ENCODE measurements at regions not wholly inside any gene's neighbourhood (a gene's known extent, or its start where the extent isn't known, plus 50 kb on each side); places are given as distances from the start of the nearest gene placed in this dataset.
"Not testable (repeated sequence)": the region's sequence is repeated elsewhere in the genome, so short reads cannot be mapped to it uniquely, and the experiment has no call there.

DNA sequence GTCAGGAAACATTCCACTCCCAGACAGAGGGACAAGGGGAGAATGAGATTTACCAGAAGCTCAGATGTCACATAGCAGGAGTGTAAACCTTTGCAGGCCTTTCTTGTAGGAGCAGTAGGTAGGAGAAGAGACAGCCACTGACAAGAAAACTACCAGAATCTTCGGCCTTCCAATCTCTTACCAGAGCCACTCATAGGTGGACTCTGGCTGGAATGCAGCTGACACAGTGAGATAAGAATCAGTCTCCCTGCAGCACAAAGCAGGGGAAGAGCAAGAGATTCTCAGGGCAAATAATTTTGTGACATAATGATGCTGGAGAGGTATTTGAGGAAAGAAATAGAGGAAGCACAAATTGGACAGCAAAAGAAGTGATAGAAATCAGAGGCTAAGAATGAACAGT is 1534.5 kb downstream of the DPP10 start:
- Histone ChIP-seq H3K9me3 (ENCODE audit: control insufficient read depth in 2 of 2, insufficient read depth in 1 of 2, low read depth in 1 of 2, low read length in 1 of 2) (no peaks in the 10 kb centered on the region), H3K4me3 (ENCODE audit: low read depth in 1 of 3, low read length in 3 of 3) (no peak overlapping the region), H3K4me1 (ENCODE audit: control insufficient read depth in 3 of 3, insufficient read depth in 2 of 3, low read depth in 1 of 3, low read length in 2 of 3) (no peaks in the 10 kb centered on the region), H3K27me3 (ENCODE audit: control insufficient read depth in 3 of 3, insufficient read depth in 3 of 3, low read length in 3 of 3) (no peaks in the 10 kb centered on the region), H3K27ac (ENCODE audit: low read depth in 1 of 3, low read length in 2 of 3) (no peak overlapping the region), H3K36me3 (ENCODE audit: control insufficient read depth in 3 of 3, insufficient read depth in 2 of 3, low read depth in 1 of 3, low read length in 3 of 3) (no peaks in the 10 kb centered on the region)
- DNase-seq (no peak), FAIRE-seq (no peak)
- WGBS, 3 donors: 11 to 33% (median 19%) methylated on average over 1 of the region's 1 CpG

DNA sequence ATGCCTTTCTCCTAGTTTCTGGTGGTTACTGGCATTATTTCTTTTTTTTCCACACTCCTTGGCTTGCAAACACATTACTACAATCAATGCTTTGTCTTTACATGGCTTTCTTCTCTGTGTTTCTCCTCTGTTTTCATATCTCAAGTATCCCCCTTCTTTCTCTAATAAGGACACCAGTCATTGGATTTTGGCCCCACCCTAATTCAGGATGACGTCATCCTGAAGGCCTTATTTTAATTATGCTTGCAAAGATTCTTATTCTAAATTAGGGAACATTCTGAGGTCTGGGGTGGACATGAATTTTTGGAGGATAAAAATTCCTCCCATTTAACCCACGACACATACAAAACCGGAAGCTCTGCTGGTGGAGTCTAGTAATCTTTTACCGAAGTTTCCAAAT is 1556.6 kb downstream of the DPP10 start:
- DNase-seq (no peak), FAIRE-seq (no peak)
- Histone ChIP-seq H3K36me3 (ENCODE audit: control insufficient read depth in 3 of 3, insufficient read depth in 2 of 3, low read depth in 1 of 3, low read length in 3 of 3) (no peaks in the 10 kb centered on the region), H3K4me1 (ENCODE audit: control insufficient read depth in 3 of 3, insufficient read depth in 2 of 3, low read depth in 1 of 3, low read length in 2 of 3) (no peaks in the 10 kb centered on the region), H3K27me3 (ENCODE audit: control insufficient read depth in 3 of 3, insufficient read depth in 3 of 3, low read length in 3 of 3) (no peaks in the 10 kb centered on the region), H3K9me3 (ENCODE audit: control insufficient read depth in 2 of 2, insufficient read depth in 1 of 2, low read depth in 1 of 2, low read length in 1 of 2) (no peaks in the 10 kb centered on the region), H3K4me3 (ENCODE audit: low read depth in 1 of 3, low read length in 3 of 3) (no peak overlapping the region), H3K27ac (ENCODE audit: low read depth in 1 of 3, low read length in 2 of 3) (no peak overlapping the region)
- WGBS, 3 donors: 84 to 89% (median 86%) methylated on average over 4 of the region's 4 CpGs

DNA sequence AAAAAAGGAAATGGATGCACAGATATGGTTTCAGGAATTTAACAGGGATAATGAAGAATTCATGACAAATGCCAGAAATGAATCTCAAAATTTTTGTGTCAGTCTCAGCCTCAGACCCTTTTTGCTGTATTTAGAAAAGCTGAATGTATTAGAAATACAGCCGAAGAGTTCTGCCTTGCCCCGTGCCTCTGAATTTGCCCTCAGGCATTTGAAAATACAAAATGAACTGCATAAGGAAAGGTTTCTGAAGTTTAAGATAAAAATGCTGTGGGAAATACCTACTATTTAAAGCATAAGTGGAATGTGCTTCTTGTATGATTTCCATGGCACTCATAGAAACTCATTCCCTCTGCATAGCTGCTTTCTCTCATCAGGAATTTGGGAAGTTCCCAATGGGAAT is 1580.6 kb downstream of the DPP10 start:
- Histone ChIP-seq H3K27me3 (ENCODE audit: control insufficient read depth in 3 of 3, insufficient read depth in 3 of 3, low read length in 3 of 3) (no peaks in the 10 kb centered on the region), H3K36me3 (ENCODE audit: control insufficient read depth in 3 of 3, insufficient read depth in 2 of 3, low read depth in 1 of 3, low read length in 3 of 3) (no peaks in the 10 kb centered on the region), H3K4me1 (ENCODE audit: control insufficient read depth in 3 of 3, insufficient read depth in 2 of 3, low read depth in 1 of 3, low read length in 2 of 3) (no peaks in the 10 kb centered on the region), H3K4me3 (ENCODE audit: low read depth in 1 of 3, low read length in 3 of 3) (no peak overlapping the region), H3K27ac (ENCODE audit: low read depth in 1 of 3, low read length in 2 of 3) (no peak overlapping the region), H3K9me3 (ENCODE audit: control insufficient read depth in 2 of 2, insufficient read depth in 1 of 2, low read depth in 1 of 2, low read length in 1 of 2) (no peaks in the 10 kb centered on the region)
- DNase-seq (no peak), FAIRE-seq (no peak)
- 83 to 89% (median 85%) methylated on average over 2 of the region's 2 CpGs for WGBS, 3 donors

DNA sequence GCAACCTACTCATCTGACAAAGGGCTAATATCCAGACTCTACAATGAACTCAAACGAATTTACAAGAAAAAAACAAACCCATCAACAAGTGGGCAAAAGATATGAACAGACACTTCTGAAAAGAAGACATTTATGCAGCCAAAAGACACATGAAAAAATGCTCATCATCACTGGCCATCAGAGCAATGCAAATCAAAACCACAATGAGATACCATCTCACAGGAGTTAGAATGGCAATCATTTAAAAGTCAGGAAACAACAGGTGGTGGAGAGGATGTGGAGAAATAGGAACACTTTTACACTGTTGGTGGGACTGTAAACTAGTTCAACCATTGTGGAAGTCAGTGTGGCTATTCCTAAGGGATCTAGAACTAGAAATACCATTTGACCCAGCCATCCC is 1596.3 kb downstream of the DPP10 start:
- not testable (repeated sequence) for FAIRE-seq; DNase-seq; H3K9me3 ChIP-seq (ENCODE audit: control insufficient read depth in 2 of 2, insufficient read depth in 1 of 2, low read depth in 1 of 2, low read length in 1 of 2)

GRCh38 chr2:116042530-116042929 is 1600.1 kb downstream of the DPP10 start:
- Histone ChIP-seq H3K4me1 (ENCODE audit: control insufficient read depth in 3 of 3, insufficient read depth in 2 of 3, low read depth in 1 of 3, low read length in 2 of 3) (no peaks in the 10 kb centered on the region), H3K36me3 (ENCODE audit: control insufficient read depth in 3 of 3, insufficient read depth in 2 of 3, low read depth in 1 of 3, low read length in 3 of 3) (no peaks in the 10 kb centered on the region), H3K4me3 (ENCODE audit: low read depth in 1 of 3, low read length in 3 of 3) (no peak overlapping the region), H3K27ac (ENCODE audit: low read depth in 1 of 3, low read length in 2 of 3) (no peak overlapping the region), H3K9me3 (ENCODE audit: control insufficient read depth in 2 of 2, insufficient read depth in 1 of 2, low read depth in 1 of 2, low read length in 1 of 2) (no peaks in the 10 kb centered on the region), H3K27me3 (ENCODE audit: control insufficient read depth in 3 of 3, insufficient read depth in 3 of 3, low read length in 3 of 3) (no peaks in the 10 kb centered on the region)
- FAIRE-seq (no peak), DNase-seq (no peak)
- WGBS, 3 donors: 48 to 58% (median 52%) methylated on average over 1 of the region's 1 CpG

More for the DNA sequence above, 1596.3 kb downstream of the DPP10 start:
- not testable (repeated sequence) for H3K27ac ChIP-seq (ENCODE audit: low read depth in 1 of 3, low read length in 2 of 3); H3K27me3 ChIP-seq (ENCODE audit: control insufficient read depth in 3 of 3, insufficient read depth in 3 of 3, low read length in 3 of 3); H3K4me1 ChIP-seq (ENCODE audit: control insufficient read depth in 3 of 3, insufficient read depth in 2 of 3, low read depth in 1 of 3, low read length in 2 of 3); H3K36me3 ChIP-seq (ENCODE audit: control insufficient read depth in 3 of 3, insufficient read depth in 2 of 3, low read depth in 1 of 3, low read length in 3 of 3); H3K4me3 ChIP-seq (ENCODE audit: low read depth in 1 of 3, low read length in 3 of 3)
- WGBS, 3 donors: 25 to 67% (median 39%) methylated on average over 1 of the region's 1 CpG

- Histone ChIP-seq H3K4me3 (ENCODE audit: low read depth in 1 of 3, low read length in 3 of 3) (no peak overlapping the region), H3K27me3 (ENCODE audit: control insufficient read depth in 3 of 3, insufficient read depth in 3 of 3, low read length in 3 of 3) (no peaks in the 10 kb centered on the region), H3K36me3 (ENCODE audit: control insufficient read depth in 3 of 3, insufficient read depth in 2 of 3, low read depth in 1 of 3, low read length in 3 of 3) (no peaks in the 10 kb centered on the region), H3K9me3 (ENCODE audit: control insufficient read depth in 2 of 2, insufficient read depth in 1 of 2, low read depth in 1 of 2, low read length in 1 of 2) (peaks cover 0 to 1% of the 10 kb centered on the region in 2 donors), H3K27ac (ENCODE audit: low read depth in 1 of 3, low read length in 2 of 3) (no peak overlapping the region), H3K4me1 (ENCODE audit: control insufficient read depth in 3 of 3, insufficient read depth in 2 of 3, low read depth in 1 of 3, low read length in 2 of 3) (no peaks in the 10 kb centered on the region)
- no peak for DNase-seq
- no peak for FAIRE-seq
- WGBS, 3 donors: 47 to 61% (median 51%) methylated on average over 2 of the region's 2 CpGs
These were observed 1615.1 kb downstream of the DPP10 start for GRCh38 chr2:116057538-116057937.

GRCh38 chr2:116061023-116061422 is 1618.6 kb downstream of the DPP10 start:
- FAIRE-seq (no peak), DNase-seq (no peak)
- H3K27ac ChIP-seq (ENCODE audit: low read depth in 1 of 3, low read length in 2 of 3): no peak overlapping the region
- no peaks in the 10 kb centered on the region for H3K36me3 ChIP-seq (ENCODE audit: control insufficient read depth in 3 of 3, insufficient read depth in 2 of 3, low read depth in 1 of 3, low read length in 3 of 3)
- H3K9me3 ChIP-seq (ENCODE audit: control insufficient read depth in 2 of 2, insufficient read depth in 1 of 2, low read depth in 1 of 2, low read length in 1 of 2): peaks cover 0 to 1% of the 10 kb centered on the region in 2 donors
- H3K4me3 ChIP-seq (ENCODE audit: low read depth in 1 of 3, low read length in 3 of 3): no peak overlapping the region
- 59 to 61% (median 60%) methylated on average over 5 of the region's 5 CpGs for WGBS, 3 donors
- no peaks in the 10 kb centered on the region for H3K4me1 ChIP-seq (ENCODE audit: control insufficient read depth in 3 of 3, insufficient read depth in 2 of 3, low read depth in 1 of 3, low read length in 2 of 3)
- H3K27me3 ChIP-seq (ENCODE audit: control insufficient read depth in 3 of 3, insufficient read depth in 3 of 3, low read length in 3 of 3): no peaks in the 10 kb centered on the region

DNA sequence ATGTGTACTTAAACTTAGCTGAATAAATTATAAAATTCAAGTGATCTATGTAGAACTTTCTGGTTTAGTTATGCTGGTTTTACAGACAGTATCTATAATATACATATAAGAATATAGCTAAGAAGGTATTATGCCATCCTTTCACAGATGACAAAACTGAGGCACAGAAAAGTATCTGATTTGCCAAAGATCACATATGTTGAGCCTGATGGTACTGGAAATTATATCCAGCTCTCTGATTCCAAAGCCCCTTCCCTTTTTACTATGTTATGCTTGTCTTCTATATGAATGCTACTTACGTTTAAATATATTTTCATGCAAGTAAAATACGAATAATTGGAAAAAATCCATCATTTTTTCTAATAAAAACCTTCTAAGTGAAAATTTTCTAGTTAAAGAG is 1631.3 kb downstream of the DPP10 start:
- no peak overlapping the region for H3K27ac ChIP-seq (ENCODE audit: low read depth in 1 of 3, low read length in 2 of 3)
- no peak for DNase-seq
- no peaks in the 10 kb centered on the region for H3K36me3 ChIP-seq (ENCODE audit: control insufficient read depth in 3 of 3, insufficient read depth in 2 of 3, low read depth in 1 of 3, low read length in 3 of 3)
- FAIRE-seq: no peak
- no peaks in the 10 kb centered on the region for H3K9me3 ChIP-seq (ENCODE audit: control insufficient read depth in 2 of 2, insufficient read depth in 1 of 2, low read depth in 1 of 2, low read length in 1 of 2)
- H3K27me3 ChIP-seq (ENCODE audit: control insufficient read depth in 3 of 3, insufficient read depth in 3 of 3, low read length in 3 of 3): no peaks in the 10 kb centered on the region
- H3K4me3 ChIP-seq (ENCODE audit: low read depth in 1 of 3, low read length in 3 of 3): no peak overlapping the region
- 58 to 73% (median 65%) methylated on average over 2 of the region's 2 CpGs for WGBS, 3 donors
- H3K4me1 ChIP-seq (ENCODE audit: control insufficient read depth in 3 of 3, insufficient read depth in 2 of 3, low read depth in 1 of 3, low read length in 2 of 3): no peaks in the 10 kb centered on the region

GRCh38 chr2:116074161-116074560 is 1631.7 kb downstream of the DPP10 start:
- Histone ChIP-seq H3K9me3 (ENCODE audit: control insufficient read depth in 2 of 2, insufficient read depth in 1 of 2, low read depth in 1 of 2, low read length in 1 of 2) (no peaks in the 10 kb centered on the region), H3K4me3 (ENCODE audit: low read depth in 1 of 3, low read length in 3 of 3) (no peak overlapping the region), H3K27me3 (ENCODE audit: control insufficient read depth in 3 of 3, insufficient read depth in 3 of 3, low read length in 3 of 3) (no peaks in the 10 kb centered on the region), H3K36me3 (ENCODE audit: control insufficient read depth in 3 of 3, insufficient read depth in 2 of 3, low read depth in 1 of 3, low read length in 3 of 3) (no peaks in the 10 kb centered on the region), H3K27ac (ENCODE audit: low read depth in 1 of 3, low read length in 2 of 3) (no peak overlapping the region), H3K4me1 (ENCODE audit: control insufficient read depth in 3 of 3, insufficient read depth in 2 of 3, low read depth in 1 of 3, low read length in 2 of 3) (no peaks in the 10 kb centered on the region)
- FAIRE-seq: no peak
- 80 to 86% (median 84%) methylated on average over 4 of the region's 4 CpGs for WGBS, 3 donors
- no peak for DNase-seq
